Panc1 (cell line): ENCODE measurements at regions not wholly inside any gene's neighbourhood (a gene's known extent, or its start where the extent isn't known, plus 50 kb on each side); places are given as distances from the start of the nearest gene placed in this dataset.

Experiments used
- ATAC-seq: fragments of 200-7000 bp; cut with Tn5 transposase; 2 replicates; pipeline ENCODE4 v1.9.1; 2020; ENCODE audit warnings: mild to moderate bottlenecking, moderate library complexity
- BruUV-seq: library from RNA; stranded (reverse); fragments of 400-500 nt; replicated peaks from 2 replicates; lab custom pipeline; 2021; lab: Mats Ljungman, UMichigan
- CTCF ChIA-PET: fragments of 300-600 bp; sonication (Branson Sonifier 250); formaldehyde crosslinking; loops from one replicate; lab custom pipeline; 2022; ENCODE audit warnings: antibody characterized with exemption; lab: Charles Lee
- POLR2A ChIA-PET: fragments of 300-600 bp; sonication (Branson Sonifier 250); formaldehyde crosslinking; loops from one replicate; lab custom pipeline; 2022; ENCODE audit warnings: antibody characterized with exemption; lab: Charles Lee
- DNase-seq: peaks from one replicate; pipeline ENCODE4 v3.0.0-alpha.2; 2010; ENCODE audit warnings: low read depth, low spot score
- H3K27ac ChIP-seq: 2 replicates; pipeline ENCODE4 v1.5.1; 2011; ENCODE audit warnings: mild to moderate bottlenecking, low read length, inconsistent platforms
- H3K27me3 ChIP-seq: fragments of 200-500 bp; sonication (Bioruptor generic); 2 replicates; pipeline ENCODE4 v1.6.0; 2014; ENCODE audit warnings: low read length, inconsistent platforms; ENCODE audit not compliant: control insufficient read depth, insufficient read depth
- H3K36me3 ChIP-seq: fragments of 200-500 bp; sonication (Bioruptor generic); 2 replicates; pipeline ENCODE4 v1.5.1; 2014; ENCODE audit warnings: inconsistent platforms, mild to moderate bottlenecking, low read length, moderate library complexity; ENCODE audit not compliant: control insufficient read depth, insufficient read depth
- H3K4me1 ChIP-seq: 2 replicates; pipeline ENCODE4 v1.5.1; 2011; ENCODE audit warnings: inconsistent platforms, mild to moderate bottlenecking, low read length, moderate library complexity; ENCODE audit not compliant: control insufficient read depth, insufficient read depth
- H3K4me3 ChIP-seq, 2 experiments: 2 replicates each; pipeline ENCODE4 v1.5.1; 2011 to 2012; ENCODE audit warnings: low read depth in 2 of 2, low read length in 2 of 2, mild to moderate bottlenecking in 2 of 2, inconsistent platforms in 1 of 2, moderate library complexity in 1 of 2
- H3K9me3 ChIP-seq: fragments of 200-500 bp; sonication (Bioruptor generic); 2 replicates; pipeline ENCODE4 v1.5.1; 2014; ENCODE audit warnings: low read depth, mild to moderate bottlenecking, inconsistent platforms, low read length, moderate library complexity; ENCODE audit not compliant: control insufficient read depth, insufficient read depth
- POLR2AphosphoS5 ChIP-seq: IDR thresholded peaks from 2 replicates; pipeline ENCODE4 v1.6.1; 2012; ENCODE audit warnings: mild to moderate bottlenecking, low read depth, low read length, moderate library complexity
- SIN3A ChIP-seq: IDR thresholded peaks from 2 replicates; pipeline ENCODE4 v1.6.1; 2012; ENCODE audit warnings: low read depth, mild to moderate bottlenecking, low read length, moderate library complexity, borderline replicate concordance; ENCODE audit not compliant: insufficient read depth
- TCF7L2 ChIP-seq: IDR thresholded peaks from 2 replicates; pipeline ENCODE4 v1.6.1; 2011; ENCODE audit warnings: mild to moderate bottlenecking, low read depth, low read length, inconsistent platforms
- in situ Hi-C: cut with HindIII; loops from 2 replicates; pipeline ENCODE4 v1.10.0; 2016; ENCODE audit warnings: low sequenced_read_pairs, low pct_unique_long_range_greater_than_20kb
- intact Hi-C: fragments of 100-400 bp; cut with micrococcal nuclease; formaldehyde crosslinking; loops from one replicate; pipeline ENCODE4 v1.10.0; 2022; ENCODE audit not compliant: unreplicated experiment
- TF ChIP-seq, protein P1 (sequence below): fragments of 450-650 bp; IDR thresholded peaks from 2 replicates; pipeline ENCODE4 v1.5.1; 2017; ENCODE audit warnings: mild to moderate bottlenecking
- TF ChIP-seq, protein P2 (sequence below), 2 experiments: IDR thresholded peaks; 2 replicates each; pipeline ENCODE4 v1.6.1; 2011 to 2012; ENCODE audit warnings: low read depth in 2 of 2, control low read depth in 1 of 2, low read length in 1 of 2, mild to moderate bottlenecking in 1 of 2, moderate library complexity in 1 of 2; ENCODE audit not compliant: insufficient read depth in 1 of 2

DNA sequence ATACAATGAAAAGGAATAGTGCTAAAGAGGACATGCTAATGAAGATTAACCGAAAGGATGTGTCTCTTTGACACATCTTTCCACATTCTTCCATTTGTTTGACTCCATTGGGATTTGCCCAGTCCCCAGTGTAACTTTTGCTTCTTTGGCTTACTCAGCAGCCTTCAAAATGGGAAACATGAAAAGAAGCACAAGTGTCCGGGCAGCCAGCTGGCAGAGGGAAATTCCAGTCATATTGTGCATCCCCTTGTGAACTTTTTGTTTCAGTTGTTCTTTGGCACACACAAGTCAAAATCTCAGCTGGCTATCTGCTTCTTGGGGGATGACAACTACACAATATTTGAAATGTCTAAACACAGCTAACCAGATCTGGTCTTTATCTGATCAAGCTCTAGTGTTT lies 157.4 kb downstream of the OGFRL1 start:
- Histone ChIP-seq H3K27me3 (no peaks in the 10 kb centered on the region), H3K9me3 (no peaks in the 10 kb centered on the region), H3K4me1 (no peaks in the 10 kb centered on the region), H3K27ac (no peak overlapping the region), H3K4me3 (no peak overlapping the region), H3K36me3 (no peaks in the 10 kb centered on the region)
- DNase-seq = no peak
- intact Hi-C loops (no loop called here), in situ Hi-C loops (no loop called here)
- POLR2A ChIA-PET = no interaction called here
- TF ChIP-seq, protein P1, sequence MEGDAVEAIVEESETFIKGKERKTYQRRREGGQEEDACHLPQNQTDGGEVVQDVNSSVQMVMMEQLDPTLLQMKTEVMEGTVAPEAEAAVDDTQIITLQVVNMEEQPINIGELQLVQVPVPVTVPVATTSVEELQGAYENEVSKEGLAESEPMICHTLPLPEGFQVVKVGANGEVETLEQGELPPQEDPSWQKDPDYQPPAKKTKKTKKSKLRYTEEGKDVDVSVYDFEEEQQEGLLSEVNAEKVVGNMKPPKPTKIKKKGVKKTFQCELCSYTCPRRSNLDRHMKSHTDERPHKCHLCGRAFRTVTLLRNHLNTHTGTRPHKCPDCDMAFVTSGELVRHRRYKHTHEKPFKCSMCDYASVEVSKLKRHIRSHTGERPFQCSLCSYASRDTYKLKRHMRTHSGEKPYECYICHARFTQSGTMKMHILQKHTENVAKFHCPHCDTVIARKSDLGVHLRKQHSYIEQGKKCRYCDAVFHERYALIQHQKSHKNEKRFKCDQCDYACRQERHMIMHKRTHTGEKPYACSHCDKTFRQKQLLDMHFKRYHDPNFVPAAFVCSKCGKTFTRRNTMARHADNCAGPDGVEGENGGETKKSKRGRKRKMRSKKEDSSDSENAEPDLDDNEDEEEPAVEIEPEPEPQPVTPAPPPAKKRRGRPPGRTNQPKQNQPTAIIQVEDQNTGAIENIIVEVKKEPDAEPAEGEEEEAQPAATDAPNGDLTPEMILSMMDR = no peak
- TF ChIP-seq, protein P2, sequence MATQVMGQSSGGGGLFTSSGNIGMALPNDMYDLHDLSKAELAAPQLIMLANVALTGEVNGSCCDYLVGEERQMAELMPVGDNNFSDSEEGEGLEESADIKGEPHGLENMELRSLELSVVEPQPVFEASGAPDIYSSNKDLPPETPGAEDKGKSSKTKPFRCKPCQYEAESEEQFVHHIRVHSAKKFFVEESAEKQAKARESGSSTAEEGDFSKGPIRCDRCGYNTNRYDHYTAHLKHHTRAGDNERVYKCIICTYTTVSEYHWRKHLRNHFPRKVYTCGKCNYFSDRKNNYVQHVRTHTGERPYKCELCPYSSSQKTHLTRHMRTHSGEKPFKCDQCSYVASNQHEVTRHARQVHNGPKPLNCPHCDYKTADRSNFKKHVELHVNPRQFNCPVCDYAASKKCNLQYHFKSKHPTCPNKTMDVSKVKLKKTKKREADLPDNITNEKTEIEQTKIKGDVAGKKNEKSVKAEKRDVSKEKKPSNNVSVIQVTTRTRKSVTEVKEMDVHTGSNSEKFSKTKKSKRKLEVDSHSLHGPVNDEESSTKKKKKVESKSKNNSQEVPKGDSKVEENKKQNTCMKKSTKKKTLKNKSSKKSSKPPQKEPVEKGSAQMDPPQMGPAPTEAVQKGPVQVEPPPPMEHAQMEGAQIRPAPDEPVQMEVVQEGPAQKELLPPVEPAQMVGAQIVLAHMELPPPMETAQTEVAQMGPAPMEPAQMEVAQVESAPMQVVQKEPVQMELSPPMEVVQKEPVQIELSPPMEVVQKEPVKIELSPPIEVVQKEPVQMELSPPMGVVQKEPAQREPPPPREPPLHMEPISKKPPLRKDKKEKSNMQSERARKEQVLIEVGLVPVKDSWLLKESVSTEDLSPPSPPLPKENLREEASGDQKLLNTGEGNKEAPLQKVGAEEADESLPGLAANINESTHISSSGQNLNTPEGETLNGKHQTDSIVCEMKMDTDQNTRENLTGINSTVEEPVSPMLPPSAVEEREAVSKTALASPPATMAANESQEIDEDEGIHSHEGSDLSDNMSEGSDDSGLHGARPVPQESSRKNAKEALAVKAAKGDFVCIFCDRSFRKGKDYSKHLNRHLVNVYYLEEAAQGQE (IDR thresholded peaks at IDR 0.05; ENCODE audit: insufficient read depth in 1 of 2, low read depth in 2 of 2, low read length in 1 of 2) = no peak
- TF ChIP-seq POLR2AphosphoS5 (no peak), TCF7L2 (no peak), SIN3A (no peak)
- CTCF ChIA-PET = no interaction called here
- no TSS peak for BruUV-seq
- ATAC-seq = no peak

DNA sequence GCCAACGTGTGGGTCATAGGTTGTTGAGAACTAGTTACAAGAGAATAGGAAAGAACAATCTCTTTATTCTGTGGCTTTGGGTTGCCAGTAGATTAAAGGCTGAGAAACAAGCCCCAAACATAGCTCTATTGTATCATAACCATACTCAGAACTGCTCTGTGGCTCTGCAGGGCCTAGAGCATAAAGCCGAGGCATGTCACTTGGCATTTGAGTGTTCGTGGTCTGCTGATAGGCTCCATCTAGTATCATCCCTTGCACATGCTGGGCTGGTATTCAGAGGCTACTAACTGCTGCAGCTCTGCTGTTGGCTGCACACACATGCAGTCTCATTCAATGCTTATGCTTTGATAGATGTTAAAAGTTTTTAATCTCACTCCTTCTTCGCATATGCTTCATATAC lies 157.9 kb downstream of the OGFRL1 start:
- no peaks in the 10 kb centered on the region for H3K36me3 ChIP-seq
- H3K27ac ChIP-seq = no peak overlapping the region
- no peaks in the 10 kb centered on the region for H3K4me1 ChIP-seq
- in situ Hi-C loops = no loop called here
- DNase-seq = no peak
- no TSS peak for BruUV-seq
- CTCF ChIA-PET = no interaction called here
- H3K4me3 ChIP-seq = no peak overlapping the region
- TF ChIP-seq, protein P1 = no peak
- TF ChIP-seq, protein P2 (IDR thresholded peaks at IDR 0.05; ENCODE audit: insufficient read depth in 1 of 2, low read depth in 2 of 2, low read length in 1 of 2) = no peak
- no peaks in the 10 kb centered on the region for H3K9me3 ChIP-seq
- no peaks in the 10 kb centered on the region for H3K27me3 ChIP-seq
- intact Hi-C loops = no loop called here
- POLR2A ChIA-PET = no interaction called here
- peak; percentile 49; the same call in 1 of the 2 replicates for ATAC-seq
